ENCODE measurements at regions not wholly inside any gene's neighbourhood (a gene's known extent, or its start where the extent isn't known, plus 50 kb on each side); places are given as distances from the start of the nearest gene placed in this dataset.
"Not testable (repeated sequence)": the region's sequence is repeated elsewhere in the genome, so short reads cannot be mapped to it uniquely, and the experiment has no call there.

- no peak overlapping the region for H3K27ac ChIP-seq
- no peaks in the 10 kb centered on the region for H3K9me3 ChIP-seq
- no peak for DNase-seq
- peaks cover 6 to 7% of the 10 kb centered on the region in 2 donors for H3K4me1 ChIP-seq
- no peaks in the 10 kb centered on the region for H3K36me3 ChIP-seq
- no peaks in the 10 kb centered on the region for H3K27me3 ChIP-seq
- no peak overlapping the region for H3K4me3 ChIP-seq (replicated peaks in 1 of 3)
- whole genome bisulfite sequencing, 2 donors, result 53 to 57% methylated on average over 15 of the region's 15 CpGs
- no peak for TF ChIP-seq POLR2A (IDR thresholded peaks at IDR 0.05)
- TF ChIP-seq, protein P1, sequence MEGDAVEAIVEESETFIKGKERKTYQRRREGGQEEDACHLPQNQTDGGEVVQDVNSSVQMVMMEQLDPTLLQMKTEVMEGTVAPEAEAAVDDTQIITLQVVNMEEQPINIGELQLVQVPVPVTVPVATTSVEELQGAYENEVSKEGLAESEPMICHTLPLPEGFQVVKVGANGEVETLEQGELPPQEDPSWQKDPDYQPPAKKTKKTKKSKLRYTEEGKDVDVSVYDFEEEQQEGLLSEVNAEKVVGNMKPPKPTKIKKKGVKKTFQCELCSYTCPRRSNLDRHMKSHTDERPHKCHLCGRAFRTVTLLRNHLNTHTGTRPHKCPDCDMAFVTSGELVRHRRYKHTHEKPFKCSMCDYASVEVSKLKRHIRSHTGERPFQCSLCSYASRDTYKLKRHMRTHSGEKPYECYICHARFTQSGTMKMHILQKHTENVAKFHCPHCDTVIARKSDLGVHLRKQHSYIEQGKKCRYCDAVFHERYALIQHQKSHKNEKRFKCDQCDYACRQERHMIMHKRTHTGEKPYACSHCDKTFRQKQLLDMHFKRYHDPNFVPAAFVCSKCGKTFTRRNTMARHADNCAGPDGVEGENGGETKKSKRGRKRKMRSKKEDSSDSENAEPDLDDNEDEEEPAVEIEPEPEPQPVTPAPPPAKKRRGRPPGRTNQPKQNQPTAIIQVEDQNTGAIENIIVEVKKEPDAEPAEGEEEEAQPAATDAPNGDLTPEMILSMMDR (IDR thresholded peaks at IDR 0.05), result no peak
- intact Hi-C loops (cut with DNase I), result no loop called here
Observed at GRCh38 chr1:8154621-8155052, 128.5 kb upstream of the ERRFI1 start.

GRCh38 chr1:8153961-8154360 is 127.9 kb upstream of the ERRFI1 start:
- no peak for DNase-seq
- Histone ChIP-seq H3K27ac (no peak overlapping the region), H3K36me3 (no peaks in the 10 kb centered on the region), H3K9me3 (no peaks in the 10 kb centered on the region), H3K27me3 (no peaks in the 10 kb centered on the region), H3K4me3 (replicated peaks in 1 of 3) (no peak overlapping the region), H3K4me1 (peaks cover 6 to 7% of the 10 kb centered on the region in 2 donors)
- intact Hi-C loops (cut with DNase I), result no loop called here
- TF ChIP-seq, protein P1 (IDR thresholded peaks at IDR 0.05), result no peak
- no peak for TF ChIP-seq POLR2A (IDR thresholded peaks at IDR 0.05)
- WGBS, 2 donors, result 99 to 100% methylated on average over 7 of the region's 7 CpGs

DNA sequence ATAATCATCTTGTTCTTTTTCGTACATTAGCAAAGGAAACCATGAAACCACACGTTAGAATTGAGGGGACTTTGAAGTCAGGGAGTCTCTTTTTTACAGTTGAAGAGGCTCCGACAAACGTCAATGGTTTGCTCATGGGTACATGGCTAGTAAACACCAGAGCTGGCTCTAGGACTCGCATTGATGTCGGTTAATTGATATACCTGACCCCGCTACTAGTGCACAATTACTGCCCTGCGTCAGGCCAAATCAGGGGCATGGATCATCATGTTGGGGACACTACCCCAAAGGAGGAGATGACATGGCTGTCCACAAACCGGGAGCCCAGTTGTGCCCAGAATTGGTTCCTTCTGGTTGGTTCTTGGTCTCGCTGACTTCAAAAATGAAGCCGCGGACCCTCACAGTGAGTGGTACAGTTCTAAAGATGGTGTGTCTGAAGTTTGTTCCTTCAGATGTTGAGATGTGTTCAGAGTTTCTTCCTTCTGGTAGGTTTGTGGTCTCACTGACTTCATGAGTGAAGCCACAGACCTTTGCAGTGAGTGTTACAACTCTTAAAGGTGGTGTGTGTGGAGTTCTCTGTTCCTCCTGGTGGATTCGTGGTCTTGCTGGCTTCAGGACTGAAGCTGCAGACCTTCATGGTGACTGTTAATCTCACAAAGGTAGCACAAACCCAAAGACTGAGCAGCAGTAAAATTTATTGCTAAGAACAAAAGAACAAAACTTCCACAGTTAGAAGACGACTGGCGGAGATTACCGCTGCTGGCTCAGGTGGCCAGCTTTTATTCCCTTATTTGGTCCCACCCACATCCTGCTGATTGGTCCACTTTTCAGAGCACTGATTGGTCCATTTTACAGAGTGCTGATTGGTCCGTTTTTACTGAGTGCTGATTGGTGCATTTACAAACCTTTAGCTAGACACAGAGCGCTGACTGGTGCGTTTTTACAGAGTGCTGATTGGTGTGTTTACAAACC is 126.9 kb upstream of the ERRFI1 start:
- H3K36me3 ChIP-seq, result no peaks in the 10 kb centered on the region
- no peak overlapping the region for H3K4me3 ChIP-seq (replicated peaks in 1 of 3)
- TF ChIP-seq, protein P1 (IDR thresholded peaks at IDR 0.05), result no peak
- no peak for TF ChIP-seq POLR2A (IDR thresholded peaks at IDR 0.05)
- H3K9me3 ChIP-seq, result no peaks in the 10 kb centered on the region
- H3K4me1 ChIP-seq, result peaks cover 7 to 8% of the 10 kb centered on the region in 2 donors
- 90 to 92% methylated on average over 19 of the region's 19 CpGs for WGBS, 2 donors
- H3K27ac ChIP-seq, result no peak overlapping the region
- H3K27me3 ChIP-seq, result no peaks in the 10 kb centered on the region
- no peak for DNase-seq
- intact Hi-C loops (cut with DNase I), result no loop called here

- H3K4me3 ChIP-seq (replicated peaks in 1 of 3), result no peak overlapping the region
- 85 to 87% methylated on average over 7 of the region's 7 CpGs for WGBS, 2 donors
- DNase-seq, result no peak
- peaks cover 7 to 15% of the 10 kb centered on the region in 2 donors for H3K4me1 ChIP-seq
- H3K9me3 ChIP-seq, result no peaks in the 10 kb centered on the region
- no peak overlapping the region for H3K27ac ChIP-seq
- intact Hi-C loops (cut with DNase I), result no loop called here
- TF ChIP-seq POLR2A (IDR thresholded peaks at IDR 0.05), result no peak
- TF ChIP-seq, protein P1 (IDR thresholded peaks at IDR 0.05), result no peak
- no peaks in the 10 kb centered on the region for H3K27me3 ChIP-seq
- no peaks in the 10 kb centered on the region for H3K36me3 ChIP-seq
Observed at GRCh38 chr1:8151647-8152046, 125.5 kb upstream of the ERRFI1 start.

DNA sequence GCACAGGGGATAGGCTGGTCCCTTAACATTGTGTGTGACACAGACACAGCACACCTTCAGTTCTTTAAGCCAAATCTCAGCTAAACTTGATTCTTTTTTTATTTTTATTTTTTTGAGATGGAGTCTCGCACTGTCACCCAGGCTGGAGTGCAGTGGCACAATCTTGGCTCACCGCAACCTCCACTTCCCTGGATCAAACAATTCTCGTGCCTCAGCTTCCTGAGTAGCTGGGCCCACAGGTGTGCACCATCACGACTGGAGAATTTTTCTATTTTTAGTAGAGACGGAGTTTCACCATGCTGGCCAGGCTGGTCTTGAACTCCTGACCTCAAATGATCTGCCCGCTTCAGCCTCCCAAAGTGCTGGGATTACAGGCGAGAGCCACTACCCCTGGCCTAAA is 123.6 kb upstream of the ERRFI1 start:
- H3K27me3 ChIP-seq; H3K9me3 ChIP-seq; H3K36me3 ChIP-seq; H3K4me3 ChIP-seq (replicated peaks in 1 of 3); intact Hi-C loops (cut with DNase I); DNase-seq; H3K4me1 ChIP-seq; H3K27ac ChIP-seq: not testable (repeated sequence)
- 93 to 94% methylated on average over 7 of the region's 7 CpGs for WGBS, 2 donors
